HG02610 (cell line): ENCODE measurements at regions not wholly inside any gene's neighbourhood (a gene's known extent, or its start where the extent isn't known, plus 50 kb on each side); places are given as distances from the start of the nearest gene placed in this dataset.
"Not testable (repeated sequence)": the region's sequence is repeated elsewhere in the genome, so short reads cannot be mapped to it uniquely, and the experiment has no call there.

Source experiments
- ATAC-seq: cut with Tn5 transposase; IDR thresholded peaks from one replicate; pipeline ENCODE4 v1.9.1; 2021; ENCODE audit warnings: mild to moderate bottlenecking, moderate library complexity; ENCODE audit not compliant: unreplicated experiment

DNA sequence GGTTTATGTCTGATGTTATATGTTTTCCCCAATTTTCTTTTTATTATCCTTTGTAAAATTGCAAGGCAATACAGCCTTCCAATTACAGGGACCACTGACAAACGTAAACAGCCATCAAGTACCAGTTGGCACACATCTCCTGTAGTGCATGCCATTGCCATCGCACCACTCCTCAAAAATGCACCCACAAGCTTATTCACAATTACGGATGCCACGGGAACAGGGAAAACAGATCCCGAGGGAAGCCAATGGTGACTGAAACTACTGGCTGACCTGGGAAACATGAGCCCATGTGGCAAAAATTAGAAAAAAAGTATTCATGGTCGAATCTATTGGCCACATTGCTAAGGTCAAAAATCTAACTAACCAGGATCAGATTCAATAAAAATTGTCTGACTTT lies 395.2 kb downstream of the PAX1 start:
- ATAC-seq = no peak

DNA sequence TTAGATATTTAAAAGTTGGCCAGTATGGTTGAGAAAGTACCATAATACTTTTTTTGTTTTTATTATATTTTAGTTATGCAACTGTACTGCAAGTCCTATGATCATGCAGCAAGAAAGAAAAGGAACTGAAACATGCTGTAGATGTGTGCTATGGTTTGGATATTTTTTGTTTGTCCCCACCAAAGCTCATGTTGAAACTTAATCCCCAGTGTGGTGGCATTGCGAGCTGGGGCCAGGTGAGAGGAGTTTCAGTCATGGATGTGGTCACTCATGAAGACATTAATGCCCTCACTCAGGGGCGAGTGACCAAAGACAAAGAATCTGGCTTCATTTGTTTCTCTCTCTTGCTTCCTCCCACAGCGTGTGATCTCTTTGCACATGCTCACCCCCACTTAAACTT lies 393.9 kb downstream of the PAX1 start:
- no peak for ATAC-seq

DNA sequence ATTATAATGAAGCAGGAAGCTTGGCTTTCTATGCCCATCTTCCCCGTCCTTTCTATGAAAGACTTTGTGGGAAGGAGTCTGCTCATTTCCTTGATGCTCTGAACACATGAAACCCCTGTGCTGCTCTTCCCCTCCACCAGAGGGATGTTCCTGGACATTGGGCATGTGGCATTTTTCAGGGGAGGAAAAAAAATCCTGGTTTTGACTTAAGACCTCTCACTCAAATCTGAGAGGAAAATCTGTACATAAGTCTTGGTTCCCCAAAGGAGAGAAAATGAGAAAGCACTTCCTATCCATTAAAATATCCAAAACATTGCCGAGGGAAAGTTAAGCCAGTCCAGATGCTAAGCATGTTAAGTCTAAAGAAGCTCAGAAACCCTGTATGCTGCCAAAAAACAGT lies 393.0 kb downstream of the PAX1 start:
- no peak for ATAC-seq

DNA sequence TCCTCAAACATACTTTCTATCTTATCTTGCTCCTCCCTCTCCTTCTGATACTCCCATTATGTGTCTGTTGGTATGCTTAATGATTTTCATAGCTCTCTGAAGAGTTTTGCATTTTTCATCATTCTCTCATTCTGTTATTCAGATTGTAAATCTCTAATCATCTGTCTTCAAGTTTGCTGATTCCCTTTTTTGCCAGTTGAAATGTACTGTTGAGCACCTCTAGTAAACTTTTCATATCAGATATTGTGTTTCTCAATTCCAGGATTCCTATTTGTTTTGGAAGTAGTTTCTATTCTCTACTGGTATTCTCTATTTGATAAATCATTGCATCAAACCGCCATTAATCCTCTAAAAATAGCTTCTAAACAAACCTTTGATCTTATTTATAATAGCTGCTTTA lies 387.7 kb downstream of the PAX1 start:
- no peak for ATAC-seq

DNA sequence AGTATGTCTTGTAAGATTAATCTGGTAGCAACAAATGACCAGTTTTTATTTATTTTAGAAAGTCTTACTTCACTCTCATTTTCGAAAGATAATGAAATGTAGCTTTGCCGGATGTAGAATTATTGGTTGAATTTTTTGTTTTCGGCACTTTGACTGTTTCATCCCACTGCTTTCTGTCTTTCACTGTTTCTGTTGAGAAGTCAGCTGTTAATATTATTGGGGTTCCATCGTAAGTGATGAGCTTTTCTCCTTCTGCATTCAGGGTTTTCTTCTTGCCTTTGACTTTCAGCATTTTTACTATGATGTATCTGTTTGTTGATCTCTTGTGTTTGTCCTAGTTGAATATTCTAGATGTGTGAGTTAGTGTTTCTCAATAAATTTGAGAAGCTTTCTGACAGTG lies 383.4 kb downstream of the PAX1 start:
- no peak for ATAC-seq

DNA sequence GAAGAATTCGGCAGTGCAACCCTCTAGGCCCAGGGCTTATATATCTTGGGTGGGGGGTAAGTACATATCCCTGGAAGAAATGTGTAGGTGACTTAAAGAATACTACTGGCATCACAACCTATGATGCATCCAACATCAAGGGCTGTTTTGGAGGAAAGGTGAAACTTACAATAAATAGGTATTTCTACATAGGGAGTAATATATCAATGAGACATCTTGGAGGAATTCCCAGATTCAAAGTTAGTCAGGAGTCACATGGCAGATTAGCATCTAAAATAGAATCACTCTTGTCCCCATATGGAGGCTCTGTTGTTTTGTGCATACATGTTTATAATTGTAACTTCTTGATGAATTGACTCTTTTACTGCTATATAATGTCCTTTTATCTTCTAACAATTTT lies 375.5 kb downstream of the PAX1 start:
- no peak for ATAC-seq

DNA sequence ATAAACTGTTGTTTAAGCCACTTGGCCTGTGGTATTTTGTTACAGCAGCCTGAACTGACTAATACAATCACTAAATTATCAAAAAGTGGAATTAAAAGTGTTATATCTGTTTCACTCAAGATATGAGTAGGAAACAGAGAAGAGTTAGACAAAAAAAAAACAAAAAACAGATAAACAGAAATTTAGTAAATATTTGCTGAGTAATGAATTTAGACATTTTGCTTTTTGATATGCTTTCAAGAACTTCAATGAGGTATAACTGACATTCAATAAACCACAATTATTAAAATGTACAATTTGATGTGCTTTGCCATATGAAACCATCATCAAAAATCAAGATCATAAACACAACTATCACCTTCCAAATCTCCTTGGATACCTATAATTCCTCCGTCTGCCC lies 369.2 kb downstream of the PAX1 start:
- no peak for ATAC-seq

DNA sequence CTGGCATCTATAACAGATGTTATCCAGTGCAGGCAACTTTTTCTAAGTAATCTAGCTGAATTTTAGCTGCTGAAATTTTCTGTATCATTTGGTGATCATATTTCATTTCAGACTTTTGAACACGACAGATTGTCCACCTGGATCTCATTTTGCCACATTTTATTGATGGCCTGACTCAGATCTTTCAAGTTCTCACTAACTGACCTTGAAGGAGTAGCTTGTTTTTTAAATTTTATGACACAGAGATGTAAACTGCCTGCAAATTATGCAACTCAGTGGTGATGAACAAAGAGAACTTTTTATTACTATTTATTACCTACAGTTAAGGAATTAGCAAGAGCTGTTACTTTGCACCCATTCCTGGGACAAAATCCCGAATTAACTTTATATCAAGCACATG lies 366.4 kb downstream of the PAX1 start:
- no peak for ATAC-seq

DNA sequence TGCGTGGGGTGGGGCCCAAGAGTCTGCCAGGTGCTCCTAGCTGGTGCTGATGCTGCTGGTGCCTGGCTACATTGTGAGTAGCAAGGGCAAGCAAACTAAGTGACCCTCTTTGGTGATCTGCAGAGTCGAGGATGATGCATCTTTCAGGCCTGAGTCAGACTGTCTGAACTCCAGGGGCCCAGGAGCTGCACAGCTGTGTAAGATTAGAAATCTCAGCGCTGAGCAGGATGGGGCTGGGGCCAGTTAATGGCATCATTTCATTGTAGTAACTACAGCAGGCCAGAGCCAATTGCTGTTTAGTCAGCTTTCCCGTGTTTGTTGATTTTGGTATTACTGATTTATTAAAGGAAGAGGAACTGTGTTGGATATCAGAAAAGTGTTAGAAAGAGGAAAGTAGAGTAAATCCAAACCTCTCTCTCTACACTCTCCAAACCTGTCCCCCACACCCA lies 365.2 kb downstream of the PAX1 start:
- ATAC-seq = no peak

DNA sequence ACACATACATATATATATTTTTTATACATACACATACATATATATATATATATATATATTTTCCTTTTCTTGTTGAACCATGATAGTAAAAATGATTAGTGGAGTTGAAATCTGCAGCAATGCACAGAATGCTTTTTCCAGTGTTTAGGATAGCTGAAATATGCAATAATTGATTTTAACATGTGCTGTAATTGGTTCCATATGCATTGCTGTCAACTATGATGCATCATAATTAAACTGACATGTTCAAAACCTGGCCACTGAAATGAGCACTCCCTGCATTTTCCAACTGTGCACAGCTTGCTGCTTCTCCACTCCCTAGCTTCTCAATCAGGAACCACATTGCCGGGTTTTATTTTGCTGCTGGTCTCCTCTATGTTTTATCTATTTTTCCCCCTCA lies 358.3 kb downstream of the PAX1 start:
- no peak for ATAC-seq

DNA sequence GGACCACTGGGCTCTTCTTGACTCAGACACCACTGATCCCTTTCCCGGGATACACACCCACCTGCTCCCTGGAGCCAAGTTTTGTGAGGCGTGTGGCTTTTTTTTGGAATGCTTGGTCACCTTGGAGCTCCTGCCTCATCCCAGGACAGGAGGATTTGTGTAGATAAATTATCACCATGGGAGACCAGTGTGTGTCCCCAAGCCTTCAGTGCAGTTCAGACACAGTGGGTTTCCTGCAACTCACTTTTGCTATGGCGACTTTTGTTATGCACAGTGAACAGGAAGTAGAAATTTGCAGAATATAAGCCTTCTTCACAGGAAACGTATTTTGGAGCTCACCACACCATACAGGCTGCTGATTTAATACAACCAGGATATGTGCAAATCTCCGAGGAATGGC lies 357.4 kb downstream of the PAX1 start:
- ATAC-seq = no peak

DNA sequence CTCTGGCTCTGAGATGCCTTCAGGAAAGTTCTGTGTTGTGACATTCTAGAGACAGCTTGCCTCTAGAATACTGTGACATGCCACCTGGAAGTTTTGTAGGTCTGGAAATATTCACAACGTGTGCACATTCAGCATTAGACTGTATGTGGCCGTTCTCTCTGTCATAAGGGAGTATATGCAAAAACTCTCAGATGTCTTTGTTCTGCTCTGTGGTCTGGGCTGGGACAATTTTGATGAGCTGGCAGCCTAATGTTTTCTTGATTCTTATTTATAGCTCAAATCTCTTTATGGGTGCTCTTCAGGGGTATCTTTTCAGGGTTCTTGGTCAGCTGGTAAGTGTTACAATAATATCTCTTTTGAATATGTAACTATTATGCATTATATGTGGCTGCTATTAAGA lies 355.1 kb downstream of the PAX1 start:
- ATAC-seq = no peak

DNA sequence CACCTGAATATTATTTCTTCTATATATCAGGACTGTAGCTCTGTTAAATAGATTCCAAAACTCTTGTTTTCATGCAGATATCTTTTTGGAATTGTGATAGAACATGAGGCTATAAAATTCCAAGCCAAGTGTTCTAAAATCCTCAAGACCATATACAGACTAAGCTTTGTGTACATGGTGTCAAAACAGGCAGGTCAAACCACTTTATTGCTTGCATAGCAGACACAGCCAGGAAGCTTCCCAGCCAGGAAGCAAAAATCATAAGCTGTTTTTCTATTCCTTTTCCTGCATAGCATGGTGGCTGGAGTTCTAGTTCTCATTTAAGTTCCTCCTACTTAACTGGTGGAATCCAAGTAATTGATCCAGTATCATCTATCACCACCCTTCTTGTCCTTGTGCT lies 353.3 kb downstream of the PAX1 start:
- no peak for ATAC-seq

DNA sequence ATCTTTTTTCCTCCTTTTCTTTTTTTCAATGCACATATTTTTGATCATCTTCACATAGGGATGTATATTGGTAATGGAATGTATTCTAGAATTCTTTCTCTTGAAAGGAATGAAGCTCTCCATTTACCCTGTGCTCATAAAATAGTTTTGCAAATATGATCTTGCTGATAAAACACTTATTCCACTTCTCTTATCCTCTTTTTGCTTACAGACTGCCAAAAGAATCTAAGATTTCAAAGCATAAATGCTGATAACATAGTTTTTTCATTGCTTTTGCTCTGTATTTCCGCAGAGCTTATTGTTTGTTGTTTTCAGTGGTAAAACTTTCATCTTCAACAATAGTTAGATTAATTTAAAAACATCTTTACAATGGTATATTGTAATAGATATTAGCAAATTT lies 350.5 kb downstream of the PAX1 start:
- ATAC-seq = no peak

DNA sequence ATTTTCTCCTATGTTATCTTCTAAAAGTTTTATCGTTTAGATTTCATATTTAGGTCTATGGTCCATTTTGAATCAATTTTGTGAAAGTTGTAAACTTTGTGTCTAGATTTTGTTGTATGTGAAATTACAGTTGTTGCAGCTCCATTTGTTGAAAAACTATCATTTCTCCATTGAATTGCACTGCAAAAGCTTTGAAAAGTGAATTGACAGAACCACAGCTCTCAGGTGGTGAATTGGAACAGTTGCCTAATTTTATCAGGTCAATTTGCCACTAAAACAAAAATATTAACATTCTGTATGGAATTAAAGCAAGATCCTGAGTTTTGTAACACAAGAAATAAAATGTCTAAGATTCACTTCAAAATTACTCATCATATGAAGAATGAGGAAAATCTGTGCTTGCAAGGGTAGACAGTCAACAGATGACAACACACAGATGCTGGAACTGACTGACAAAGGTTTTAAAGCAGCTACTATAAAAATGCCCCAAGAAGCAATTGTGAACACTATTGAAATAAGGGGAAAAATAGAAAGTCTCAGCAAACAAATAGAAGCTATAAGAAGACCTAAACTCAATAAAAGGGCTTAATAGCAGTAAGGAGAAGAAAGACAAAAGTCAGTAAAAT lies 346.7 kb downstream of the PAX1 start:
- no peak for ATAC-seq

DNA sequence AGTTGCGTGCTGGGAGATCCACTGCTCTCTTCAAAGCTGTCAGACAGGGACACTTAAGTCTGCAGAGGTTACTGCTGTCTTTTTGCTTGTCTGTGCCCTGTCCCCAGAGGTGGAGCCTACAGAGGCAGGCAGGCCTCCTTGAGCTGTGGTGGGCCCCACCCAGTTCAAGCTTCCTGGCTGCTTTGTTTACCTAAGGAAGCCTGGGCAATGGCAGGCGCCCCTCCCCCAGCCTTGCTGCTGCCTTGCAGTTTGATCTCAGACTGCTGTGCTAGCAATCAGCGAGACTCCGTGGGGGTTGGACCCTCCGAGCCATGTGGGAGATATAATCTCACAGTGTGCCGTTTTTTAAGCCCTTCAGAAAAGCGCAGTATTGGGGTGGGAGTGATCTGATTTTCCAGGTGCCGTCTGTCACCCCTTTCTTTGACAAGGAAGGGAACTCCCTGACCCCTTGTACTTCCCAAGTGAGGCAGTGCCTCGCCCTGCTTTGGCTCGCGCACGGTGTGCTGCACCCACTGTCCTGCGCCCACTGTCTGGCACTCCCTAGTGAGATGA lies 340.6 kb downstream of the PAX1 start:
- ATAC-seq = not testable (repeated sequence)

DNA sequence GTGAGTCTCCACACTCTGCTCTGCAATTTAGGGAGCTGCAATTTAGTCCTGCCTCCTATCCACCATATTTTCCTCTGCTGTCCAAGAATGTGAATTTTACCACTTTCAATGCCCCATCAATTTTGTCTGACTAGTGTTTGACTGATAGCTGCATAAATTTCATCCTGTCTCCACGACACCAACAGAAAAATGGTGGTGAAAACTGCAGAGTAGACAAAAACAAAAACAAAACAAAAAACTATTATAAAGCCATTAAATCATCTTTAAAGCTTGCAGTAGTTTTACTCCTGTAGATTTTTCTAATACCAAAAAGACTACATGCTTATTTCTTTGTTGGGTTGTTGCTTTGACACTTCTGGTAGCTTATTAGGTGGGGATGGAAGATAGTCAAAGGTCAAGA lies 322.0 kb downstream of the PAX1 start:
- no peak for ATAC-seq

DNA sequence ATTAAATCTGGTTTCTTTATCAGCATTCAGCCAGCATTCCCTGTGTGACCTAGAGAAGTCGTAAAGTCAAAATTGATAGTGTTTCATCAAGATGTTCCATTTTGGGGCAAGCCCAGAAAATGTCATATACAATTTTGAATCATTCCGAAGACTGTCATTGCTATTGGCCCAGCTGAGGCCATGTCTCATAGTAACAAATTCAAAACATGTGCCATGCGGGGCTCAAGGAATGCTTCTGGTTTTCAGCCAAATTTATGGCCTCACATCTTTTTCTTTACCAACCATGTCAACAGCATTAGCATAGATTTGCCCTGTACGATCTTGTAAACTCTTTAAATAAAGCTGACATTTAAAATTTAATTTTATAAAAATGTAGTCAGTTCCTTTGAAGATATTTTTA lies 314.7 kb downstream of the PAX1 start:
- ATAC-seq = no peak

DNA sequence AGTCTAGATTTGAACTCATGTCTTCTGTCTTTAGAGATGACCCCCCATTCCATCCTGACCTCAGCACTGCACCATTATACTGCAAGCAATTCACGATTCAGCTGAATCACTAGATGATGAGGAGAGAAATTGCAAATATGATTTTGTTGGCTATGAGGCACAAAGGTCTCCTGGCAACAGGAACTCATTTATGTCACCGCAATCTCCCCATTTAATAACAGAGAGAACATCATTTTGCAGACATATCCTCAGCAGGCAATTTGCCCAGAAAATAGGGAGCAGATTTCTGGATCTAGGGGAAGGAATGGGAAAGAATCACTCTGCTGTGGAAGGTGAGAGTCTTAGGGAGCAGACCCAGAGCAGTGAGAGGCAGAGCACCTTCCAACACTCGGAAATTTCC lies 303.0 kb downstream of the PAX1 start:
- no peak for ATAC-seq

DNA sequence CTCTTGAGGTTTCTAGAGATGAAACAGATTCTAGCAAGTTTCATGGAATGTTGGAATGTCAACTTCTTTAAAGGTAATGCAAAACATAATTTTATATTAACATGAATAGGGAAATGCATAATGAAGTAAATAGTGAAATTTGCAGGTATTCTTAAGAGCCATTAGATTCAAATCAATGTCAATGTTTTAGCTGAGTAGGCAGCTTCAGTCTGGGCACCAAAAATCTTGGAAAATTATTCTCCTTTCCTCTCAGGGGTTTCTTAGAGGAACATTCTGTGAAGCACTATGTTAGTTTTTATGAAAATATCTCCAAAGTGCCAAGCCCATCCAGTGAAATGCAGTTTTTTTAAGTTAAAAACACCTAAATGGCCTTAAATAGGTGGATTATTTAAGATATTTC lies 300.8 kb downstream of the PAX1 start:
- no peak for ATAC-seq

DNA sequence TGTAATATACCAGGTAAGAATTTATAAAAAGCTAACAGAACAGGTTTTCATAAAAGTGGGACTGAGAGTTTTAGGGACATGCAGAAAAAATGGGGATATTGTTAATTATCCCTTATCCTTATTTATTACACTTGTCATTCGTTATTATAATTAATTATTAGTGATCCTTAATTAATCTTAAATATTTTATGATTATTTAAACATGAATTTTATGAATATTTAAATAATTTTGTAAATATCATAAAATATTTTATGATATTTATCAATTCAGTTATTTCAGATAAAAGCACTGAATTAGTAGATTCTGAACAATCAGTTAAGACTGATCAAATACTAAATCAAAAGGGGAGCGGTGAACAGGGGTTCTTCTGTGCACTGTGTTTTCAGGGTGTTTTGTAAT lies 300.1 kb downstream of the PAX1 start:
- no peak for ATAC-seq

DNA sequence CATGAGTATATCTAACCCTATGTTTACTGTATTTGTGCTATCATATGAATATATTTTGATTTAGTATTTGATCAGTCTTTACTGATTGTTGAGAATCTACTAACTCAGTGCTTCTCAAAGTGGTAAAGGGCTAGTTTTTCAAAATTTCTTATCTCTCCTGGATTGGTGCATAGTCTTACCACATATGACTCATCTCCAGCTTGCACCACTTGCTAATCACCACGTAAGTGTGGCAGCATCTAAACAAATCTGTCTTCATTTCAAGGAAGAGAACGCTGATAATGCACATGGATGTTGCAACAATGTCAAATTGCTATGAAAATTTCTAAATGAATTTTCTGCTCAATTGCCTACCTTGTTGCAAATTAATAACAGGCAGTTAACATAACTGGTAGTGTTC lies 299.5 kb downstream of the PAX1 start:
- ATAC-seq = no peak

DNA sequence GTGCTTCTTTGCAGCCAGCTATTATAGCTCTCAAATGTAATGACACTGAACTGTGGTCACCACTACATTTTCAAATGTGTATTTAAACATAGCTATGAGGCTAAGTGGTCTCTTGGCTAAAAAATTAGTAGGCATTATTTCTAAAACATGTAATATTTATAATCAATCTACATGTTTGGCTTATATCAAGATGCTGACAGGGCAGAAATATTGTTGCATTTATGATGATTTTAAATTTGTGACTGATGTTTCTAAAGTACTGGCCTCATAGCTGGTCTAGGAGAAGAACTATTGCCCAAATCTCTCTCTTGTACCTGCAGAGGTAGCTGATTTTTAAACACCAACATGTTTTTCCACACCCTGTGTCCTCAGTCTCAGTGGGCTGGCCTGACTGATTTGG lies 298.2 kb downstream of the PAX1 start:
- no peak for ATAC-seq
